ENCODE measurements at regions not wholly inside any gene's neighbourhood (a gene's known extent, or its start where the extent isn't known, plus 50 kb on each side); places are given as distances from the start of the nearest gene placed in this dataset.

- TF ChIP-seq CTCF (IDR thresholded peaks at IDR 0.05 in 4 of 5, conservative IDR thresholded peaks at IDR 0.05 in 1 of 5) (no peak), POLR2A (IDR thresholded peaks at IDR 0.05) (no peak)
Measured at GRCh38 chr9:73839471-73839870, 657.7 kb upstream of the RORB start.

Data from gastrocnemius medialis (tissue), 4 donors.